Stomach smooth muscle (tissue), 2 donors: ENCODE measurements at regions not wholly inside any gene's neighbourhood (a gene's known extent, or its start where the extent isn't known, plus 50 kb on each side); places are given as distances from the start of the nearest gene placed in this dataset.

Source experiments
- H3K27ac ChIP-seq: one replicate; pipeline ENCODE4 v1.7.0; 2013; ENCODE audit warnings: mild to moderate bottlenecking, low read length, inconsistent platforms
- H3K27me3 ChIP-seq, 2 donors: one replicate each; pipeline ENCODE4 v1.7.0; 2013; ENCODE audit warnings: low read length in 2 of 2; ENCODE audit not compliant: insufficient read depth in 2 of 2, control insufficient read depth in 1 of 2
- H3K36me3 ChIP-seq, 2 donors: one replicate each; pipeline ENCODE4 v1.7.0; 2013; ENCODE audit warnings: low read length in 2 of 2; ENCODE audit not compliant: control insufficient read depth in 2 of 2, insufficient read depth in 2 of 2
- H3K4me1 ChIP-seq: one replicate; pipeline ENCODE4 v1.7.0; 2013; ENCODE audit warnings: low read length; ENCODE audit not compliant: control insufficient read depth, insufficient read depth
- H3K4me3 ChIP-seq, 2 donors: one replicate each; pipeline ENCODE4 v1.7.0; 2013; ENCODE audit warnings: low read length in 2 of 2
- H3K9ac ChIP-seq, 2 donors: one replicate each; pipeline ENCODE4 v1.7.0; 2013; ENCODE audit warnings: low read length in 2 of 2, mild to moderate bottlenecking in 1 of 2
- H3K9me3 ChIP-seq, 2 donors: one replicate each; pipeline ENCODE4 v1.7.0; 2013; ENCODE audit warnings: low read length in 2 of 2; ENCODE audit not compliant: control insufficient read depth in 2 of 2
- donor health status: healthy.
- donor health status: Pancreatic carcinoma.

DNA sequence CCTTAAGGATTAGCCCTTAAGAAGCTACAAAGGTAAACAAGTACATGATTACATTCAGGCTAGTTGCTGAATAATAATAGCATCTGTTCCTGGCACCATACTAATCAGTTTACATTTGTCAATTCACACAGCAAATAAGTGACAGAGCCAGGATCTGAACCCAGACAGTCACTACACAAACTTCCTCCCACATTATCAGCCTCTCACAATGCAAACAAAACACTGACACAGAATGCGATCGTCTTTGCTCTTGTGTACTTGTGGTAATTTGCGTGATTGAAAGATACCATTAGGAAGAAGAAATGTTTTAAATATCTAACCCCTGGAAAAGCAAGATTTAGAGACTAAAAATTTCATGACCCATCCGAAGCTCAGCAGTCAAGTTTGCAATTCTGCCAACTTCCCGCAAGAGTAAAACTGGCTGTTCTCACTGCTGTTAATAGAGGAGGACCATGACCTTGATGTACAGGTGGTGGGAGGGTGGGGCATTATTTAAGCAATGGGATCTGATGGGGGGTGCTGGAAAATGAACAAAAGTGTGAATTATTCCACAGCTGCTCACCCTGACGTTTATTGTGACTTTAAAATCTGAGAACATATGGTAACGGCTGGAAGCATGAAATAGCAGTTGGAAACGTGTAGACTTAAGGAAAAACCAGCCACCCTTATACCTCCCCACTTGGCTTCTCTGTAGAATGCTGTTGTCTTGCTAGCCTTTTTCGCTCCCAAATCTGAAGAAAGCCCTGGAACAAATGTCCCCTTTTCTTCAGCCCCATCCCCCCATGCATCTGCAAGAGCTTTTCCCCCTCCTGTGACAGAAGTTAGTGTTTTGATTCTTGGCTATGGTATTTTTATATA lies 95.3 kb upstream of the ARMC2 start:
- H3K4me1 ChIP-seq, result peaks cover 11% of the 10 kb centered on the region
- H3K9ac ChIP-seq, result no peak overlapping the region
- no peak overlapping the region for H3K27ac ChIP-seq
- no peaks in the 10 kb centered on the region for H3K27me3 ChIP-seq
- H3K4me3 ChIP-seq, result no peak overlapping the region
- no peaks in the 10 kb centered on the region for H3K36me3 ChIP-seq
- H3K9me3 ChIP-seq, result no peaks in the 10 kb centered on the region

GRCh38 chr6:108755257-108756240 lies 92.7 kb upstream of the ARMC2 start:
- no peak overlapping the region for H3K4me3 ChIP-seq
- no peaks in the 10 kb centered on the region for H3K9me3 ChIP-seq
- no peak overlapping the region for H3K9ac ChIP-seq
- H3K27ac ChIP-seq, result no peak overlapping the region
- H3K36me3 ChIP-seq, result no peaks in the 10 kb centered on the region
- H3K4me1 ChIP-seq, result peaks cover 11% of the 10 kb centered on the region
- H3K27me3 ChIP-seq, result no peaks in the 10 kb centered on the region

- Histone ChIP-seq H3K36me3 (no peaks in the 10 kb centered on the region), H3K27me3 (no peaks in the 10 kb centered on the region), H3K4me3 (no peak overlapping the region), H3K27ac (no peak overlapping the region), H3K4me1 (peaks cover 7% of the 10 kb centered on the region), H3K9me3 (no peaks in the 10 kb centered on the region), H3K9ac (no peak overlapping the region)
These were observed 90.9 kb upstream of the ARMC2 start for GRCh38 chr6:108757357-108757756.

DNA sequence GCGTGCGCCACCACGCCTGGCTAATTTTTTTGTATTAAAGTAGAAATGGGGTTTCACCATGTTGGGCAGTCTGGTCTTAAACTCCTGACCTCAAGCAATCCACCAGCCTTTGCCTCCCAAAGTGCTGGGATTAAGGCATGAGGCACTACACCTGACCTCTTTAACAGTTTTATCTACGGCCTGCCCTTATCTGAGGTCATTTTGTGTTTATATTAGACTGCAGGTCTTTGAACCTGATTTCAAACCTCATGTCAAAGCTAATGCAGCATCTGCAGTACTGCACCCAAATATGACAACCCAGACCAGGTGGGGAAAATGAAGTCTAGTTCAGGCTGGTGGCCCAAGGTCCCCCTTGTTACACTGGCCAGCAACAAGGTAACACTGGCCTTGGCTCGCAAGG lies 89.3 kb upstream of the ARMC2 start:
- Histone ChIP-seq H3K9me3 (no peaks in the 10 kb centered on the region), H3K27ac (no peak overlapping the region), H3K4me3 (no peak overlapping the region), H3K9ac (no peak overlapping the region), H3K4me1 (peaks cover 6% of the 10 kb centered on the region), H3K36me3 (no peaks in the 10 kb centered on the region), H3K27me3 (no peaks in the 10 kb centered on the region)

- Histone ChIP-seq H3K27ac (no peak overlapping the region), H3K36me3 (no peaks in the 10 kb centered on the region), H3K4me3 (no peak overlapping the region), H3K4me1 (peaks cover 4% of the 10 kb centered on the region), H3K27me3 (no peaks in the 10 kb centered on the region), H3K9ac (no peak overlapping the region), H3K9me3 (no peaks in the 10 kb centered on the region)
These were observed 87.8 kb upstream of the ARMC2 start for GRCh38 chr6:108760126-108761050.

GRCh38 chr6:108762394-108762793 lies 85.8 kb upstream of the ARMC2 start:
- no peaks in the 10 kb centered on the region for H3K9me3 ChIP-seq
- H3K36me3 ChIP-seq, result no peaks in the 10 kb centered on the region
- no peak overlapping the region for H3K9ac ChIP-seq
- no peak overlapping the region for H3K27ac ChIP-seq
- H3K4me1 ChIP-seq, result no peaks in the 10 kb centered on the region
- H3K4me3 ChIP-seq, result no peak overlapping the region
- H3K27me3 ChIP-seq, result no peaks in the 10 kb centered on the region

DNA sequence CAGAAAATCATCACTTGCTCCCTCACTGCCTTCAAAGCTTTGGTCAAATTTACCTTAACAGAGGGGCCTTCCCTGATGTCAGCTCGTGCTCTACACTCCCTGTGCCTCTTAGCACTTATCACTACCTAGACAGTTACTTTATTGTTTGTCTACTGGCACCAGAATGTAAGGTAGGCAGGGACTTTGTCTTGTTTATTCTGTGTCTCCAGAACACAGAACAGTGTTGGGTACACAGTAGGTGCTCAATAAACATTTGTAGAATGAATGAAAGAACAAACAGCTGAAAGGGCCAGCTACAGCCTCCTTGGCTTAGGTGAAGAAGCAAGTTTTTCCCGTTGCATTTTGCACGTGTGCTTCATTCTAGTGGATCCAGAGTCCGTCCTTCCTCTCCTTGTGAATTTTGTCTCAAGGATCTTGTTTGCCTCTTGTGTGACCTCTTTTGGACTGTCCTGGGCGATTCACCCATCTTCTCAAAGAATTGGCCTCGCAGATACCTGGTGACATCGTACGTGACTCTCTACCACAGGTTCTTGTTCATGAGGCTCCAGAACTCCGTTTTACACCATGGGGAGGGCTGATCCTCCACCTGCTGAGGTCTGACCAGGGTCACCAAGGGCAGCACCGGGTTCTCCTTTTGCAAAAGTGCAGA lies 84.2 kb upstream of the ARMC2 start:
- H3K27me3 ChIP-seq, result no peaks in the 10 kb centered on the region
- no peak overlapping the region for H3K4me3 ChIP-seq
- H3K36me3 ChIP-seq, result no peaks in the 10 kb centered on the region
- no peaks in the 10 kb centered on the region for H3K4me1 ChIP-seq
- no peaks in the 10 kb centered on the region for H3K9me3 ChIP-seq
- H3K27ac ChIP-seq, result no peak overlapping the region
- H3K9ac ChIP-seq, result no peak overlapping the region

DNA sequence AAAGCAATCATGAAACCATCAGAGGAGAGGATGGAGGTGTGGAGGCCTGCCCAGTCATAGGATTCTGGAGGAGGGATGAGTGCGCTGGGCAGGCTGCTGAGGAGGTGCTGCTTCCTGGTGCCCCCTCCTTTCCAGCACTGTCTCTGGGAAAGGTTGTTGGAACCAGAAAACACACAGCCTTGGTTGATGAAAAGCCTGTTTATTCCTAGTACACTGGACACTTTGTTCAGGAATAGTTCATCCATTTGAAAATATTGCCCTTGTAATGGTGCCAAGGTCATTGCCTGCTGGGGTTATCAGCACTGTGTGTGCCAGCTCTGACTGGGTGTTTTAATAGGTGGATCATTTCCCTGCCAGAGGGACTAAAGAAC lies 83.7 kb upstream of the ARMC2 start:
- Histone ChIP-seq H3K36me3 (no peaks in the 10 kb centered on the region), H3K27ac (no peak overlapping the region), H3K4me1 (no peaks in the 10 kb centered on the region), H3K4me3 (no peak overlapping the region), H3K27me3 (no peaks in the 10 kb centered on the region), H3K9me3 (no peaks in the 10 kb centered on the region), H3K9ac (no peak overlapping the region)

DNA sequence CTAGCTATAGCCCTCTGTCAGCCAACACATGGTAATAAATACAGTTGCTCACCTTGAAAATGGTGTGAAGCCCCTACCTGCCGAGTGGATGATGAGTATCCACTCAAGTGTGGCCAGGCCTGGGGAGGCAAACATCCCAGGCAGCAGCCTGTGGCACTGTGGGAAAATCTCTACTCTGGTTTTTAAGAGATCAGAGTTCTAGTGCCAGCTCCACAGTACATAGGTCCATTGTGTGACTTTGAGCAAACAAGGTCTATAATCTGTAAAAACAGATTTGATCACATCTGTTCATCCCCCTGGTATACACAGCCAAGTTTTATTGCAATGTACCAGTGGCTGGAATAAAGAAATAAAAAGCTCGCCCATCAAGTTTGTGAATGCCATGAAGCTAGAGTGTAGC lies 82.7 kb upstream of the ARMC2 start:
- H3K9ac ChIP-seq, result no peak overlapping the region
- H3K4me1 ChIP-seq, result no peaks in the 10 kb centered on the region
- H3K36me3 ChIP-seq, result no peaks in the 10 kb centered on the region
- no peak overlapping the region for H3K4me3 ChIP-seq
- H3K27me3 ChIP-seq, result no peaks in the 10 kb centered on the region
- H3K27ac ChIP-seq, result no peak overlapping the region
- H3K9me3 ChIP-seq, result no peaks in the 10 kb centered on the region

GRCh38 chr6:108766419-108766818 lies 81.8 kb upstream of the ARMC2 start:
- Histone ChIP-seq H3K9me3 (no peaks in the 10 kb centered on the region), H3K4me1 (no peaks in the 10 kb centered on the region), H3K9ac (no peak overlapping the region), H3K36me3 (no peaks in the 10 kb centered on the region), H3K27me3 (no peaks in the 10 kb centered on the region), H3K4me3 (no peak overlapping the region), H3K27ac (no peak overlapping the region)
